ENCODE measurements at regions not wholly inside any gene's neighbourhood (a gene's known extent, or its start where the extent isn't known, plus 50 kb on each side); places are given as distances from the start of the nearest gene placed in this dataset.
A peak's percentile ranks its signal among the peaks of the same experiment; 100 is the strongest.

DNA sequence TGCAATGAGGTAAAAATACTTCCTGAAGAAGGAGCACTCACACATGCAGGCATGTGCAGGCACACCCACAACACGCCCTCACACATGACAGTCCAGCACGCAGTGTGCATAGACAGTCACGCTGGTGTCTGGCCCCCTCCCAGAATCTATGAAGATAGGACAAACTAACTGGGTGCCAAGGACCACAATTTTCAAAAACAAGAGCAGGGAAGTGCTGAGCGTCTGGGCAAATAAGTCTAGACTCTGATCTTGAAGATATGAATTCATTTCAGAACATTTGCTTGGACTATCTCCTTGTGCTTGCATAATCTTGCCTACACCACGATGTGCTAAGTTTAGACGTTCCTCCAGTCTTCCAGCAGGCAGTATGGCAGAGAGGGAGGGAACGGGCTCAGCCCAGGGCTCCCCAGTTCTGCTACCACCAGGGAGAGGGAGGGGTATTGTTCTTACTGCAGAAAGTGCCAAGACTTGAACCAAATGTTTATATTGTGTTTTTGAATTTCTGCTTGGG lies 276.5 kb upstream of the KLF6 start:
- peaks cover 35 to 75% (median 54%) of the 10 kb centered on the region in 4 donors for H3K4me1 ChIP-seq
- H3K9me3 ChIP-seq: no peaks in the 10 kb centered on the region
- DNase-seq: peak; percentile 80
- intact Hi-C loops (cut with DNase I; ENCODE audit: low total_unique reads): no loop called here
- TF ChIP-seq POLR2A (IDR thresholded peaks at IDR 0.05): peak; percentile 54
- peak in 2 of 3 donors; percentile 71 to 74 for TF ChIP-seq POLR2AphosphoS5 (IDR thresholded peaks at IDR 0.05)
- peak; percentile 12 for TF ChIP-seq EP300 (IDR thresholded peaks at IDR 0.05; ENCODE audit: low read depth)
- TF ChIP-seq, protein P1, sequence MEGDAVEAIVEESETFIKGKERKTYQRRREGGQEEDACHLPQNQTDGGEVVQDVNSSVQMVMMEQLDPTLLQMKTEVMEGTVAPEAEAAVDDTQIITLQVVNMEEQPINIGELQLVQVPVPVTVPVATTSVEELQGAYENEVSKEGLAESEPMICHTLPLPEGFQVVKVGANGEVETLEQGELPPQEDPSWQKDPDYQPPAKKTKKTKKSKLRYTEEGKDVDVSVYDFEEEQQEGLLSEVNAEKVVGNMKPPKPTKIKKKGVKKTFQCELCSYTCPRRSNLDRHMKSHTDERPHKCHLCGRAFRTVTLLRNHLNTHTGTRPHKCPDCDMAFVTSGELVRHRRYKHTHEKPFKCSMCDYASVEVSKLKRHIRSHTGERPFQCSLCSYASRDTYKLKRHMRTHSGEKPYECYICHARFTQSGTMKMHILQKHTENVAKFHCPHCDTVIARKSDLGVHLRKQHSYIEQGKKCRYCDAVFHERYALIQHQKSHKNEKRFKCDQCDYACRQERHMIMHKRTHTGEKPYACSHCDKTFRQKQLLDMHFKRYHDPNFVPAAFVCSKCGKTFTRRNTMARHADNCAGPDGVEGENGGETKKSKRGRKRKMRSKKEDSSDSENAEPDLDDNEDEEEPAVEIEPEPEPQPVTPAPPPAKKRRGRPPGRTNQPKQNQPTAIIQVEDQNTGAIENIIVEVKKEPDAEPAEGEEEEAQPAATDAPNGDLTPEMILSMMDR (IDR thresholded peaks at IDR 0.05): no peak
- no peaks in the 10 kb centered on the region for H3K27me3 ChIP-seq
- no peak overlapping the region for H3K4me3 ChIP-seq
- in situ Hi-C loops (cut with MboI; ENCODE audit: low pct_ligation_motif_present in 1 of 4, low pct_unique_long_range_greater_than_20kb in 1 of 4, low sequenced_read_pairs in 3 of 4): loop anchor here in 2 of 4 donors (25.0 kb wide), 3 partner anchors 101 to 601 kb away; no protein-coding TSS in a partner anchor
- no peaks in the 10 kb centered on the region for H3K36me3 ChIP-seq
- peak overlapping the region; percentile 80 to 86 (median 83) for H3K27ac ChIP-seq
- 45 to 53% methylated on average over 7 of the region's 7 CpGs for WGBS, 2 donors (ENCODE audit: low coverage in 1 of 2)

- H3K9me3 ChIP-seq: no peaks in the 10 kb centered on the region
- intact Hi-C loops (cut with DNase I; ENCODE audit: low total_unique reads) (loop anchor here (10.0 kb wide), 1 partner anchor 145 kb away; no protein-coding TSS in a partner anchor), in situ Hi-C loops (cut with MboI; ENCODE audit: low pct_ligation_motif_present in 1 of 4, low pct_unique_long_range_greater_than_20kb in 1 of 4, low sequenced_read_pairs in 3 of 4) (loop anchor here in 2 of 4 donors (25.0 kb wide), 3 partner anchors 103 to 603 kb away; no protein-coding TSS in a partner anchor)
- no peaks in the 10 kb centered on the region for H3K27me3 ChIP-seq
- TF ChIP-seq POLR2A (IDR thresholded peaks at IDR 0.05): no peak
- no peak for TF ChIP-seq EP300 (IDR thresholded peaks at IDR 0.05; ENCODE audit: low read depth)
- no peak for TF ChIP-seq POLR2AphosphoS5 (IDR thresholded peaks at IDR 0.05)
- TF ChIP-seq, protein P1 (IDR thresholded peaks at IDR 0.05): no peak
- H3K4me3 ChIP-seq: no peak overlapping the region
- H3K36me3 ChIP-seq: no peaks in the 10 kb centered on the region
- 46 to 51% methylated on average over 9 to 11 of the region's 11 CpGs for WGBS, 2 donors (ENCODE audit: low coverage in 1 of 2)
- H3K4me1 ChIP-seq: peaks cover 35 to 70% (median 53%) of the 10 kb centered on the region in 4 donors
- H3K27ac ChIP-seq: peak overlapping the region; percentile 81 to 86 (median 85)
- no peak for DNase-seq
Measured at GRCh38 chr10:4059471-4060138, 274.6 kb upstream of the KLF6 start.

DNA sequence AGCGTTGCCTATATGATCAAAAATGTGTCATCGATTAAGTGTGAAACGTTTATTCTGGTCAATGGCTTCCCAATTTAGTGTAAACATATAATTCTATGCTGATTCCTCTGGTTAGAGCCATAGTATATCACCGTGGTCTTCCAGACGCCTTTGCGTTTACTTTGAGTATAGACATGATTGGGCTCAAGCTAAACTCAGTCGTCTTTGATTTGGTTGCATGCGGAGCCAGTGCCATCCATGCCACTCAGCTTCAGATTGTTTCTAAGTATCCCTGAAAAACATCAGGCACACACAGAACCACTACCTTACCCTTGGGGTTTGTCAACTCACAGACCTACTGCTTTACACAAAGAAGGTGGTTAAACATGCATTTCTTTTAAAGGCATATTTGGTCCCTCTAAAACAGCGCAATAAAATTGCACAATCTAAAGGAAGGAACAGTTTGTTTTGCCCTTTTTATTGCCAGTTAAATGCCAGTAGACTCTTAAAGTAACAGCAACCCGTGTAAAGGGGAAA lies 273.6 kb upstream of the KLF6 start:
- no peaks in the 10 kb centered on the region for H3K9me3 ChIP-seq
- in situ Hi-C loops (cut with MboI; ENCODE audit: low pct_ligation_motif_present in 1 of 4, low pct_unique_long_range_greater_than_20kb in 1 of 4, low sequenced_read_pairs in 3 of 4): loop anchor here in 2 of 4 donors (25.0 kb wide), 3 partner anchors 104 to 604 kb away; no protein-coding TSS in a partner anchor
- intact Hi-C loops (cut with DNase I; ENCODE audit: low total_unique reads): loop anchor here (10.0 kb wide), 1 partner anchor 144 kb away; no protein-coding TSS in a partner anchor
- H3K27ac ChIP-seq: peak overlapping the region; percentile 81 to 86 (median 85)
- peak; percentile 97 for TF ChIP-seq EP300 (IDR thresholded peaks at IDR 0.05; ENCODE audit: low read depth)
- TF ChIP-seq POLR2A (IDR thresholded peaks at IDR 0.05): peak; percentile 55
- TF ChIP-seq, protein P1 (IDR thresholded peaks at IDR 0.05): no peak
- TF ChIP-seq POLR2AphosphoS5 (IDR thresholded peaks at IDR 0.05): peak in 2 of 3 donors; percentile 83 to 90
- DNase-seq: no peak
- H3K4me3 ChIP-seq: peak overlapping the region in 1 of 4 donors; percentile 14
- H3K4me1 ChIP-seq: peaks cover 35 to 65% (median 49%) of the 10 kb centered on the region in 4 donors
- WGBS, 2 donors (ENCODE audit: low coverage in 1 of 2): 40 to 52% methylated on average over 9 to 10 of the region's 10 CpGs
- no peaks in the 10 kb centered on the region for H3K27me3 ChIP-seq
- H3K36me3 ChIP-seq: no peaks in the 10 kb centered on the region
